GM19438 (cell line): ENCODE measurements at regions not wholly inside any gene's neighbourhood (a gene's known extent, or its start where the extent isn't known, plus 50 kb on each side); places are given as distances from the start of the nearest gene placed in this dataset.

ENCODE experiments used
- ATAC-seq: cut with Tn5 transposase; IDR thresholded peaks from one replicate; pipeline ENCODE4 v1.9.1; 2021; ENCODE audit warnings: low read depth; ENCODE audit not compliant: unreplicated experiment

DNA sequence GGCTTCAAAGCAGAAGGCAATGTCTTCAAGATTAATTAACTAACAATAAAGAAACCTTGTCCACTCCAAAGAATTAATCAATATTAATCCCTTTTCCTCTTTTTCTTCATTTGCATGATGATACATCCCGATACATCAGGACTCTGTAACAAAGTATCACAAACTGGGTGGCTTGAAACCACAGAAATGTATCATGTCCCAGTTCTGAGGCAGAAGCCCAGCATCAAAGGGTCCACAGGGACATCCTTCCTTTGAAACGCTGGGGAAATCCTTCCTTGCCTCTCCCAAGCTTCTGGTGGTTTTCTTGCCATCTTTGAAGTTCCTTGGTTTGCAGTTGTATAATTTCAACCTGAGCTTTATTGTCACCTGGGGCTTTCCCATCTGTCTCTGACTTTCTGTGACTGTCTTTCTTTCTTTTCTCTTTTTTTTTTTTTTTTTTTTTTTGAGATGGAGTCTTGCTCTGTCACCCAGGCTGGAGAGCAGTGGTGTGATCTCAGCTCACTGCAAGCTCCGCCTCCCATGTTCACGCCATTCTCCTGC is 210.2 kb upstream of the ADARB2 start:
- ATAC-seq: no peak

GRCh38 chr10:1944487-1944886 is 207.2 kb upstream of the ADARB2 start:
- no peak for ATAC-seq

DNA sequence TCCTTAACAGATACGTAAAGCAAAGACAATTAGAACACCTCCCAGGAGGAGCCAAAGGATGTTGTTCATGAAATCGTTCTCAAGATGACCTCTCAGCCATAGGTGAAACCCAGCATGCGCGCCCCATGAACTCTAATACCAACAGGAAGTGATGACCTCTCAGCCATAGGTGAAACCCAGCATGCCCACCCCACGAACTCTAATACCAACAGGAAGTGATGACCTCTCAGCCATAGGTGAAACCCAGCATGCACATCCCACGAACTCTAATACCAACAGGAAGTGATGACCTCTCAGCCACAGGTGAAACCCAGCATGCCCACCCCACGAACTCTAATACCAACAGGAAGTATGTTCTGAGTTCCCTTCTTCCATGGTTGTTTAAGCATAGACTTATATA is 205.2 kb upstream of the ADARB2 start:
- no peak for ATAC-seq

GRCh38 chr10:1939016-1939415 is 201.7 kb upstream of the ADARB2 start:
- no peak for ATAC-seq

- no peak for ATAC-seq
Observed at GRCh38 chr10:1938317-1938716, 201.0 kb upstream of the ADARB2 start.

DNA sequence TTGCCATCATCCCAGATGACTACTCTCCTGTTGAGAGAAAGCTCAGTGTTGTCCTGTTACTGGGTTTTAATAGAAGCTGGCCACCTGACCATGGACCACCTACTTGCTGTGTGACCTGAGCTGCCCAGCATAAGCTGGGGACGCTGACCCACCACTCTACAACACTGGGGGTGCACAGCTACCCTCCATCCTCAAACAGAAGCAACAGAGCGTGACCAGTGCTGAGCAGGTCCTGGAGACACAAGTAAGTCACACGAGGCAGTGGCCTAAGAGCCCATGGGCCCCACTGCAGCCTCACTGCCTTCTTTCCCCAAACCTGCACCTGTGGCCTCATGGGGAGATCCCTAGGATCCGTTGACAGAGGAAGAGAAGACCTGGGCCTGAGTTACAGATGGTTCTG is 198.6 kb upstream of the ADARB2 start:
- ATAC-seq: no peak

DNA sequence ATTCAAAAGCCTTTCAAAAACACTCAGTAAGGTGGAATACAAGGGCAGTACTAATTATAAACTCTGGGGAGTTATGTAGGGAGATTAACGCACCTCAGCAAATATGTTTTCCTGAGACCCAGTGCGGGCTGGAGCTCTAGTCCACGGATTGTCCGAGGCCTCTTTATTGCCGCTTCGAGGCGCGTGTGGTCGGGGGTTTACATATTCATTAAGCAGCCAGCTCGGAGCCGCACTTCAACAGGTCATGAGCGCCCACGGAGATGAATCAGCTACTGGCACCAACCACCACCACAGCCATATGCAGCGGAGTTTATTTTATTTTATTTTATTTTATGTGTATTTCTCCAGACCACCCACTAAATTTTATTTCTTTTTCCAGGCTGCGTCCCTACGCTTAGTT is 195.9 kb upstream of the ADARB2 start:
- ATAC-seq: no peak

- ATAC-seq: no peak
Observed at GRCh38 chr10:1932692-1933094, 195.4 kb upstream of the ADARB2 start.

GRCh38 chr10:1928606-1929005 is 191.3 kb upstream of the ADARB2 start:
- no peak for ATAC-seq

DNA sequence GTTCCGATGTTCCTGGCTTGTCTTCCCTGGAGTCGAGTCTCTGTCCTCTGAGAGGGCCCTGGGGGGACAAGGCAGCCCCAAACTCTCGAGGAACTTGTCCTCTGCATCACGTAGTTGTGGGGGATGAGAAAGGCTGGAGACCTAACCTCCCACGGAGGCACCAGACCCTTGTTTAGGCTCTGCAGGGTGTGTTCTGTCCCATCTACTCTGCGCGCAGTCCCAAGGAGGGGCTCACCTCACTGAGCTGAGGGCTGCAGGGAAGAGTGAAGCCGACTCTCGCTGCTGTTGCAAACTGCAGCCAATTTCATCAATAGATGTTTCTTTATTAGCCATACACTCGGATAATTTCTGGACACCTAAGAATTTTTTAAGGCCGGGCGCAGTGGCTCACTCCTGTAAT is 186.7 kb upstream of the ADARB2 start:
- no peak for ATAC-seq

DNA sequence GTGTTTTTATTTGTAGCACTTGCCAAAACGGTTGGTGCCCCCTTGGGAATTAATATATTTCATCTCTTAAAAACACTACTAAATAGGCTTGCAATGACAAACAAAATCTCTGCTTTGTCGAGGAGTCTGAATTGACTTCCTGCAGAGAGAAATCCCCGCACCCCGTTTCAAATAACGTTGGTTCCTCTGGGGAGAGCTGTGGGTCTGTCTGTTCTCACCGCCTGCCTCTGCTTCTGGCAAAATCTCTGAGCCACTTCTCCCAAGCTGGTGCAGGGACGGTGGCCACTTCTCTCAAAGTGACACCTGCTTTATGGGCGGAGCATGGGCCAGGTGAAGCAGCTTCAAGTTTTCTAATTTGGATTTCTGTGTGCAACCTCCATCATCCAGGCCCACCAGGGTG is 186.3 kb upstream of the ADARB2 start:
- ATAC-seq: no peak

DNA sequence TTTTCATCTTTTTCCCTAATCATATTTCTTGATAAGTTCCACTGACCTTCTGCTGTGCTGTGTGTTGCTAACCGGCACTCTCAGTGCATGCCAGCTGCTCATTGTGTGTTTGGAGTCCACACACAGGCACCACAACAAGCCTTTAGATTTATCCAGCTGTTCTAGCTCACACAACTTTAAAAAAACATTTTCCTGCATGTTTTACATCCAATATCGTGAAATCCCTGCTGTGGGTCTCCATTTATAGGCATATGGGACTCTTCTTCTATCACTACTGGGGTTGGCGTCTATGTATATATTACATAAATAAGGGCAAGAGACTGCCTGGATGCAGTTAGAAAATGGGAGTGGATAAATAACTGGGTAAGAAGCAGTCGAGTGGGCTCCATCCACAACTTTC is 183.6 kb upstream of the ADARB2 start:
- no peak for ATAC-seq

DNA sequence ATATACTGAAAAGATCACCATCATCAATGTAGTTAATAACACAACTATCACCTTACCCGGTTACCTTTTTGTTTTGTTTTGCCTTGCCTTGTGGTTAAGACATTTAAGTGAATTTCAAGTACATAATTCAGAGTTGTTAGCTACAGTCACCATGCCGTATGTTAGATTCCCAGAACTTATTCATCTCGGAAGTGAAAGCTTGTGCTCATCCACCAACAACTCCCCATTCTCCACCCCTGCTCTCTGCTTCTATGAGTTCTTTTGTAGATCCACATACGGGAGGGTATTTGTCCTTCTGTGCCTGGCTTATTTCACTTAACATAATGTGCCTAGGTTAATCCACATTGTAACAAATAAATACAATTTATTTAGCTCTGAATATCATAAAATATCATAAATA is 182.8 kb upstream of the ADARB2 start:
- no peak for ATAC-seq

DNA sequence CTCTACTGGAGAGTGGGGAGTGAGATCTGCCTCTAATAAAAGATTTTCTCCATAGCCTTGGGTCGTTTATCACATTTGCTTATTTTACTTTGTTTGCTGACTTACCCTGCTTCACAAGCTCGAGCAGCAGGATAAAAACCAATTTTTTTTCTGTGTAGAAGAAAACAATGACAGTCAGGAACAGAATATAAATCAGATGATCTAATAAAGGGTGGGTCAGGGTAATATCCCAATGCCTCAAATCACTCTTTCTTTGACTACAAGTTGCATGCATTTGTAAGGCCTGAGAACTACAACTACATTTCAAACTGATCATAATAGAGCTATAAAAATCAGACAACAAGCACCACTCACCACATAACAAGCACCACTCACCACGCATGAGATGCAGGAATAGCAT is 174.4 kb upstream of the ADARB2 start:
- ATAC-seq: no peak

GRCh38 chr10:1903982-1904381 is 166.7 kb upstream of the ADARB2 start:
- ATAC-seq: no peak

DNA sequence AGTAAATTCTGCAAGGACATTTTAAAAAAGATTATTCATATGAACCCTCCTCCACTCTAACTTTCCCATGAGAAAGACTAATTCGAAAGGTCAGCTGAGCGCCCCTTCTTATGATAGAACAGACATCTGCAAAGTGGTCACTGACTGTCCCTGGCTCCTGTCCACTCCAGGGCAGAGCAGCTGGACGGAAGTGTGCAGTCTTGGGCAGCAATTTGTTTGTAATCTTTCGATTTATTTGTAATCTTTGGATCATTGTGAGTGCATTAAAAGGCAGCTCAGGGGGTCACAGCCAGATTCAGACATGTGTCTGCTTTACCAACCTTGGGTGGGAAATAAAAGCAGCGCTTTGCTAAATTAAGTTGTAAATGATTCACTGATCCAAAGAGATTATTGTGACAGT is 158.8 kb upstream of the ADARB2 start:
- ATAC-seq: no peak

DNA sequence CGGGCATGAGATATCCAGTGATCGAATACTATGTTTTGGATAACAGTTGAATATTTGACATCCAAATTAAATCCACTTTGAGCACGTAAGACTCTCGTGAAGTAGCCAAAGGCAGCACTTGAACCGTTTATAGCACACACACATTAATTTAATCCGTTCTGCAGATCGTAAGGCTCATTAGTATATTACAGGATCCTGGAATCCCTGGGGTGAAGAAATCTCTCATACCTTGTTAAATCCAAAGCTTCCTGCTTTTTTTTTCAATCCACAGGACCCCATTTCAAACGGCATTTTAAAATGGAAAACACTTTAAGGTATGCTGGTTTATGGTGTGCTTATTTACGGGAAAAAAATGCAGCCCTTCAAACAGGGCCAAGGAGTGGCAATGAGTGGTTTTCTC is 158.4 kb upstream of the ADARB2 start:
- ATAC-seq: no peak

DNA sequence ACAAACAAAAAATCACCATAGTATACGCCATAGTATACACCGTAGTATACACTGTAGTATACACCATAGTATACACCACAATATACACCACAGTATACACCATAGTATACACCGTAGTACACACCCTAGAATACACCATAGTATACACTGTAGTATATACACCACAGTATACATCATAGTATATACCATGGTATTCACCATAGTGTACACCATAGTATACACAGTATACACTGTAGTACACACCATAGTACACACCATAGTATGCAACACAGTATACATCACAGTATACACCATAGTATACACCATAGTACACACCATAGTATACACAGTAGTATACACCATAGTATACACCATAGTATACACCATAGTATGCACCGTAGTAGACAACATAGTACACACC is 157.6 kb upstream of the ADARB2 start:
- no peak for ATAC-seq

DNA sequence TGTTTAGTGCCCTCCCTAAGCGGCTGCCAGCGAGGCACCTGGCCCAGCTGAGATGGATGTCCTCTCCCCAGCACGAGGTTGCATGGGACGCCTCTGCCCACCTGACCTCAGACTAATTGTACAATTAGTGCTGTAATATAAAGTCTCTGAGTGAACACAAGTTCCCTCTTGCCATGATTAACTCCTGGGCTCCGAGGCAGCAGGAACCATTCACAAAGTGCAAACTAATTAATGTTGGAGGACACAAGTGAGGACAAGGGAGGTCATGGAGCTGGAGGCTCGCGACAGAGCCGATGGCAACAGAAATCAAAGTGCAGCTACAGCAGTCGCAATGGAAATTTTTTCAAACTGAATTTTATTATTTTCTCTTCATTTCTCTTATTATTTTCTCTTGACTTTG is 156.6 kb upstream of the ADARB2 start:
- no peak for ATAC-seq

GRCh38 chr10:1886039-1886438 is 148.7 kb upstream of the ADARB2 start:
- no peak for ATAC-seq

DNA sequence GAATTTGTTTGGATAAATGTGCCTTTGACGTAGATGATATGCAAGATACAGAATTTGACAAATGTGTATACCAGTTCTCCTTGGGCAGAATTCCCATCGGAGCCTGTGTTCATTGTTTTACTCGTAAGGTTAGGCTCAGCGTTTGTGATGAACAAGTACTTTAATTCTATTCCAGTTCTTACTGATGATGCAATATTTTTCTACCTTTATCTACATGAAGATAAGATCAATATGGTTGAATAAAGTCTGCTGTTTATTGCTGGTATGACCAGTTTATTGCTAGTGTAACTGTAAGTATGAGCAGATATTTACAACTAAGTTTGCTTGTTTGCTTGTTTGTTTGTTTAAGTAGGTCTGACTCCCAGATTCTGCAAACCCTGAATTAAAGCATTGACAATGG is 145.4 kb upstream of the ADARB2 start:
- ATAC-seq: no peak

- ATAC-seq: no peak
Observed at GRCh38 chr10:1882180-1882579, 144.9 kb upstream of the ADARB2 start.

DNA sequence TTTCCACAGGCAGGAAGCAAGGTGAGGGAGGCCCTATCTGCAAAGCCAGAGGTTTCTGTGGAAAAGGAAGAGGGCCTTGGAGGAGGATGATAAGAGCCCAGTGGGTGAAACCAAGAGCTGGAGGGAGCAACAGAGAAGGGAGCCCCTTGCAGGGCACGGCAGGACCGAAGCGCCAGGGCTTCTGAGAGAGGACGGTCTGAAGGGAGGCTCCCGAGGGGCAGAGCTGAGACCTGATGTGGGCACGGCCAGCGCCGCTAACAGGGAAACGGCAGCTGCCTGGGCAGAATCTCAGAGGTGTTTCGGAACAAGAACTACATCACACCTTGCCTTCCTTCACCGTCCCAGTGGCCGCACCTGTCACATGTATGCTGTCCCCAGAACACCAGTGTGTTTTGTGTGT is 144.3 kb upstream of the ADARB2 start:
- no peak for ATAC-seq
